Stimulated activated naive B cell treated with anti-CD40 and anti-IgM and Interleukin-4, amounts not matched to agents 10 μg/mL and 1 μg/mL and 100 μg/mL, for 72 hours (primary cell): ENCODE measurements at regions not wholly inside any gene's neighbourhood (a gene's known extent, or its start where the extent isn't known, plus 50 kb on each side); places are given as distances from the start of the nearest gene placed in this dataset.

Source experiments
- ATAC-seq, 2 donors: fragments of 150-1000 bp; cut with Tn5 transposase; replicated peaks; 2 replicates each; pipeline ENCODE4 v1.10.0; 2021; ENCODE audit warnings: moderate library complexity in 1 of 2
- DNase-seq: peaks from one replicate; pipeline ENCODE4 v3.0.0; 2021
- H3K27ac Mint-ChIP-seq: one replicate; pipeline ENCODE4 v1.8.0; 2022; ENCODE audit warnings: mild to moderate bottlenecking, mixed read lengths
- H3K27me3 Mint-ChIP-seq, 2 donors: one replicate each; pipeline ENCODE4 v1.8.0; 2022; ENCODE audit warnings: mixed read lengths in 2 of 2
- H3K36me3 Mint-ChIP-seq, 2 donors: one replicate each; pipeline ENCODE4 v1.8.0; 2022; ENCODE audit warnings: mixed read lengths in 2 of 2, mild to moderate bottlenecking in 1 of 2
- H3K4me1 Mint-ChIP-seq, 2 donors: one replicate each; pipeline ENCODE4 v1.8.0; 2022; ENCODE audit warnings: mixed read lengths in 2 of 2, mild to moderate bottlenecking in 1 of 2
- H3K4me3 Mint-ChIP-seq, 2 donors: one replicate each; pipeline ENCODE4 v1.8.0; 2022; ENCODE audit warnings: mild to moderate bottlenecking in 2 of 2, mixed read lengths in 2 of 2, moderate library complexity in 1 of 2
- H3K9me3 Mint-ChIP-seq, 2 donors: one replicate each; pipeline ENCODE4 v1.8.0; 2022; ENCODE audit warnings: mixed read lengths in 2 of 2, mild to moderate bottlenecking in 1 of 2

GRCh38 chr13:68066879-68067513 is 836.9 kb upstream of the PCDH9 start:
- Mint-ChIP-seq H3K4me1 (no peaks in the 10 kb centered on the region), H3K27ac (no peak overlapping the region), H3K36me3 (no peaks in the 10 kb centered on the region), H3K4me3 (no peak overlapping the region), H3K9me3 (peaks cover 0 to 3% of the 10 kb centered on the region in 2 donors), H3K27me3 (no peaks in the 10 kb centered on the region)
- ATAC-seq (no peak), DNase-seq (no peak)

- no peak for DNase-seq
- H3K4me3 Mint-ChIP-seq = no peak overlapping the region
- H3K9me3 Mint-ChIP-seq = peaks cover 0 to 1% of the 10 kb centered on the region in 2 donors
- H3K27me3 Mint-ChIP-seq = no peaks in the 10 kb centered on the region
- no peak for ATAC-seq
- no peaks in the 10 kb centered on the region for H3K36me3 Mint-ChIP-seq
- no peaks in the 10 kb centered on the region for H3K4me1 Mint-ChIP-seq
- H3K27ac Mint-ChIP-seq = no peak overlapping the region
These were observed 834.0 kb upstream of the PCDH9 start for GRCh38 chr13:68064001-68064770.

DNA sequence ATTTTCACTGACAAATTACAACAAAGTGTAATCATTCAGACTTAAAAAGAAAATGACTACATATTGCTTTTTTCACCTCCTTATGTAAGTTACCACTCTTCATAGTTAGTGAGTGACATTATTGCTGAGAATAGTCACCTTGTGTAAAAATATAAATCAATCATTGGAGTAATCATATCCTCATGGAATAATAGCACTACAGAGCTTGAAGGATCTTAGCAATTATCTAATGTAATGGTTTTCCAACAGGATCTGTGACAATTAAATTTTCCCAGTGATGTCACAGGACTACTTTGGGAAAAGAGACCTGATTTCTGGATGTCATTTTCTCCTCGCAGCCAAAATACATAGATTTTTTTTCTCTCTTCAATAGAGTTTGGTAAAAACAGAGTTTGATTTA is 833.0 kb upstream of the PCDH9 start:
- no peak for DNase-seq
- Mint-ChIP-seq H3K27ac (no peak overlapping the region), H3K36me3 (no peaks in the 10 kb centered on the region), H3K9me3 (peaks cover 0 to 1% of the 10 kb centered on the region in 2 donors), H3K4me1 (no peaks in the 10 kb centered on the region), H3K27me3 (no peaks in the 10 kb centered on the region), H3K4me3 (no peak overlapping the region)
- ATAC-seq = no peak

- Mint-ChIP-seq H3K27me3 (no peaks in the 10 kb centered on the region), H3K27ac (no peak overlapping the region), H3K9me3 (peaks cover 0 to 8% of the 10 kb centered on the region in 2 donors), H3K4me1 (no peaks in the 10 kb centered on the region), H3K36me3 (no peaks in the 10 kb centered on the region), H3K4me3 (no peak overlapping the region)
- DNase-seq (no peak), ATAC-seq (no peak)
These were observed 827.7 kb upstream of the PCDH9 start for GRCh38 chr13:68057836-68058235.

DNA sequence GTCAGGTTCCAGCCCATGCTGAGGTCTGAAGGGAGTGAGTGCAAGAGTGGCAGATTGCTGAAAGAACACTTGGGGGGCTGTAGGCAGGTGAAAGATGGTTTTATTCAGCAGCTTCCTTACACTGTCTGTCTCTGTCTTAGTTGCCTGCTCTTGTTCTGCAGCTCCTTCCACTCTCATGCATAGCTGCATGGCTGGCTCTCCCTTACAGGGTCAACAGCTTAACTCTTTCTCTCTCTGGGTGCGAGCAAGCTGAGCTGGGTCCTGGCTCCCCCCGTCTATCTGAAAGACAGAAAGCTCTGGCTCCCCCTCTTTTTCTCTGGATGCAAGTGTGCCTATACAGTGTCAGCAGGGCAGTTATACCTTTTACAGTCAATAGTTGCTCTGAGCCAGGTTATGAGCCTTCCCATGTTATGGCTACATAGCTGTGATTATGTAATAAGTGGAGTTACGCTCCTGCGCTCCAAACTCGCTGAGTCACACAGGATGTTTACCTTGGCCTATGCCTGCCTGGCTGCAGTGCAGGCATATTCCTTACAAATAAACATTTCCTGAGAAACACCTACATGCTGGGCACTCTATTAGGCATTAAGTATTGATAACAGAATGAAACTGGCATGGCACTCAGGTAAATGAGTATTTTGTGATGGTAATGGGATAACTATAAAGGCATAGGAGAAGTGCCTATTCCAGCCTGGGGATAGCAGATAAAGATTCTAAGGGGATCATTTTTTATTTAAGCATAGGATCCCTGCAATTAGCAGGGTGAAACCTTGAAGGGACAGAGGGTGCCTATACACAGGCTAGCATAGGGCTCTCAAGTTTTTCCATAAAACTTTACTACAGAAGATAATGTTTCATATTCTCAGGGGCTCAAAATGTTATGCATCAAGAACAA is 826.9 kb upstream of the PCDH9 start:
- ATAC-seq (no peak), DNase-seq (no peak)
- peaks cover 0 to 8% of the 10 kb centered on the region in 2 donors for H3K9me3 Mint-ChIP-seq
- no peak overlapping the region for H3K4me3 Mint-ChIP-seq
- H3K36me3 Mint-ChIP-seq = no peaks in the 10 kb centered on the region
- H3K27me3 Mint-ChIP-seq = no peaks in the 10 kb centered on the region
- no peaks in the 10 kb centered on the region for H3K4me1 Mint-ChIP-seq
- H3K27ac Mint-ChIP-seq = no peak overlapping the region

DNA sequence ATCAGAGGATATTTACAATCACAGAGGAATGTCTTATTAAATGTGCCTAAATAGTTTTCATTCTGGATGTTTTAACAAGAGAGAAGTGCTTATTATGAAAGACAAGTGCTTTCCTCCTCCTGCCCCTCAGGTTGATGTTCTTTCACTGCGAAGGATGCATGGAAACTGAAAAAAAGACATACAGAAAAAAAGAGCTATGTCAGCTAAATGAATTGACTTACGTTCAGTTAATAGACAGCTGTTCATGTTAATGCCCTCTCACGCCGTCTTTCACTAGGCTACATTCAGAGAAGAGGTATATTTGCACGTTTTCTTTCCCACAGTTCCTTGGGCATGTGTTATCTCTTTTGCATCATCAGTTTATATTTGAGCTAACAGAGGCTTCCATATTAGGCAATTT is 821.8 kb upstream of the PCDH9 start:
- ATAC-seq (no peak), DNase-seq (no peak)
- Mint-ChIP-seq H3K27me3 (no peaks in the 10 kb centered on the region), H3K36me3 (no peaks in the 10 kb centered on the region), H3K4me1 (no peaks in the 10 kb centered on the region), H3K4me3 (no peak overlapping the region), H3K27ac (no peak overlapping the region), H3K9me3 (peaks cover 0 to 4% of the 10 kb centered on the region in 2 donors)

- Mint-ChIP-seq H3K4me1 (no peaks in the 10 kb centered on the region), H3K27me3 (no peaks in the 10 kb centered on the region), H3K27ac (no peak overlapping the region), H3K36me3 (no peaks in the 10 kb centered on the region), H3K9me3 (no peaks in the 10 kb centered on the region), H3K4me3 (no peak overlapping the region)
- no peak for DNase-seq
- ATAC-seq = no peak
These were observed 820.6 kb upstream of the PCDH9 start for GRCh38 chr13:68050761-68051160.

- H3K4me1 Mint-ChIP-seq = no peaks in the 10 kb centered on the region
These were observed 818.7 kb upstream of the PCDH9 start for GRCh38 chr13:68048802-68049359.

GRCh38 chr13:68047889-68048288 is 817.8 kb upstream of the PCDH9 start:
- Mint-ChIP-seq H3K9me3 (no peaks in the 10 kb centered on the region), H3K27me3 (no peaks in the 10 kb centered on the region), H3K4me1 (no peaks in the 10 kb centered on the region), H3K4me3 (no peak overlapping the region), H3K36me3 (no peaks in the 10 kb centered on the region), H3K27ac (no peak overlapping the region)
- no peak for ATAC-seq
- DNase-seq = no peak

More at GRCh38 chr13:68048802-68049359, 818.7 kb upstream of the PCDH9 start:
- ATAC-seq (no peak), DNase-seq (no peak)
- Mint-ChIP-seq H3K36me3 (no peaks in the 10 kb centered on the region), H3K4me3 (no peak overlapping the region), H3K27me3 (no peaks in the 10 kb centered on the region), H3K9me3 (no peaks in the 10 kb centered on the region), H3K27ac (no peak overlapping the region)

GRCh38 chr13:68046903-68047302 is 816.8 kb upstream of the PCDH9 start:
- no peak for DNase-seq
- no peaks in the 10 kb centered on the region for H3K36me3 Mint-ChIP-seq
- H3K27me3 Mint-ChIP-seq = no peaks in the 10 kb centered on the region
- no peak overlapping the region for H3K27ac Mint-ChIP-seq
- H3K9me3 Mint-ChIP-seq = no peaks in the 10 kb centered on the region
- ATAC-seq = no peak
- H3K4me3 Mint-ChIP-seq = no peak overlapping the region
- H3K4me1 Mint-ChIP-seq = no peaks in the 10 kb centered on the region

GRCh38 chr13:68030152-68030809 is 800.1 kb upstream of the PCDH9 start:
- Mint-ChIP-seq H3K9me3 (peaks cover 0 to 4% of the 10 kb centered on the region in 2 donors), H3K27me3 (no peaks in the 10 kb centered on the region), H3K4me3 (no peak overlapping the region), H3K27ac (no peak overlapping the region), H3K36me3 (no peaks in the 10 kb centered on the region), H3K4me1 (no peaks in the 10 kb centered on the region)
- no peak for ATAC-seq
- DNase-seq = no peak

DNA sequence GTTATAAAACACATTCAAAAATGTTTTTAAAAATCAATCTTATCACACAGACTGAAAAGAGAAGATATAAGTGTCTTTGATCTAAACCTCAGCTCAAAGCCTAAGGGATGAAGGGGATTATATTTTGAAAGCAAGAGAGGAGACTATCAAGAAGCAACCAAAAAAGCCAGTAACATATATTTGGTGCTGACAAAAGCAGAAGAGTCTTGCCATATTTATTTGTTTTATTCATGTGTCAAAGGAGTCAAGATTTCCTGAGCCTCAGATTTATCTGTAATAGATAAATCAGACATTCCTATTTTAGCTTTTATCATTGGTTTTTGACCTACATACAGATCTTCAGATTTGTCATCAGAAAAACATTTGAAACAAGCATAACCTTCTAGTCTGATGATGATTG is 798.6 kb upstream of the PCDH9 start:
- H3K36me3 Mint-ChIP-seq = no peaks in the 10 kb centered on the region
- no peak for ATAC-seq
- no peaks in the 10 kb centered on the region for H3K4me1 Mint-ChIP-seq
- no peak for DNase-seq
- no peak overlapping the region for H3K27ac Mint-ChIP-seq
- H3K4me3 Mint-ChIP-seq = no peak overlapping the region
- H3K9me3 Mint-ChIP-seq = peaks cover 0 to 8% of the 10 kb centered on the region in 2 donors
- no peaks in the 10 kb centered on the region for H3K27me3 Mint-ChIP-seq

- ATAC-seq = no peak
These were observed 797.2 kb upstream of the PCDH9 start for GRCh38 chr13:68027306-68027705.

DNA sequence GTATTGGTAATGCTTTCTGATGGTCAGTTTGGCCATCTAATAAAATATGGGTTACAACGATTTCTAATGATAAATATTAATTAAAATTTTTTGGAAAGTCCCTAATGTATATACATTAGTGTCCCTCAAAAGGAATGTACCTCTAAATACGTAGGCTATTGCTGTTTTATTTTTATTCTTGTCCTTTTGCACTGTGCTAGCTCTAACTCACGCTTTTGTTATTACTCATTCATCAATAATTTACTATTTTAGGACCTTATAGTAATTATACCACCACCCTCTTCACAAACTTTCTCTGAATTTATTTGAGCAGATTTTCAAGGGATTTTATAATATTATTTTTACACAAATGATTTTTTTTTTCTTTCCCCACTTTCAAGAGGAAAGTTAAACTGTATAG is 795.9 kb upstream of the PCDH9 start:
- H3K27me3 Mint-ChIP-seq = no peaks in the 10 kb centered on the region

More at GRCh38 chr13:68027306-68027705, 797.2 kb upstream of the PCDH9 start:
- DNase-seq = no peak
- no peaks in the 10 kb centered on the region for H3K27me3 Mint-ChIP-seq
- H3K9me3 Mint-ChIP-seq = peaks cover 0 to 7% of the 10 kb centered on the region in 2 donors
- no peak overlapping the region for H3K4me3 Mint-ChIP-seq
- no peaks in the 10 kb centered on the region for H3K36me3 Mint-ChIP-seq
- no peaks in the 10 kb centered on the region for H3K4me1 Mint-ChIP-seq
- no peak overlapping the region for H3K27ac Mint-ChIP-seq

More for the DNA sequence above, 795.9 kb upstream of the PCDH9 start:
- H3K36me3 Mint-ChIP-seq = no peaks in the 10 kb centered on the region
- DNase-seq (no peak), ATAC-seq (no peak)
- no peak overlapping the region for H3K4me3 Mint-ChIP-seq
- H3K9me3 Mint-ChIP-seq = peaks cover 0 to 9% of the 10 kb centered on the region in 2 donors
- no peak overlapping the region for H3K27ac Mint-ChIP-seq
- H3K4me1 Mint-ChIP-seq = no peaks in the 10 kb centered on the region
